Stimulated activated effector memory CD8-positive, alpha-beta T cell treated with anti-CD3 and anti-CD28 coated beads, Interleukin-12 subunit alpha, Interleukin-12 subunit beta, amount 100 ng/mL, for 72 hours (primary cell): ENCODE measurements at regions not wholly inside any gene's neighbourhood (a gene's known extent, or its start where the extent isn't known, plus 50 kb on each side); places are given as distances from the start of the nearest gene placed in this dataset.

ENCODE experiments used
- ATAC-seq: fragments of 150-1000 bp; cut with Tn5 transposase; 2 replicates; pipeline ENCODE4 v1.10.0; 2021
- DNase-seq, 2 donors: peaks; one replicate each; pipeline ENCODE4 v3.0.0; 2021 to 2022; ENCODE audit warnings: low spot score in 2 of 2
- H3K27ac Mint-ChIP-seq: one replicate; pipeline ENCODE4 v1.8.0; 2022; ENCODE audit warnings: mild to moderate bottlenecking, mixed read lengths
- H3K36me3 Mint-ChIP-seq: one replicate; pipeline ENCODE4 v1.8.0; 2022; ENCODE audit warnings: mild to moderate bottlenecking, mixed read lengths
- H3K4me1 Mint-ChIP-seq: one replicate; pipeline ENCODE4 v1.8.0; 2022; ENCODE audit warnings: mixed read lengths
- H3K4me3 Mint-ChIP-seq: one replicate; pipeline ENCODE4 v1.8.0; 2022; ENCODE audit warnings: mild to moderate bottlenecking, mixed read lengths
- H3K9me3 Mint-ChIP-seq: one replicate; pipeline ENCODE4 v1.8.0; 2022; ENCODE audit warnings: mixed read lengths

DNA sequence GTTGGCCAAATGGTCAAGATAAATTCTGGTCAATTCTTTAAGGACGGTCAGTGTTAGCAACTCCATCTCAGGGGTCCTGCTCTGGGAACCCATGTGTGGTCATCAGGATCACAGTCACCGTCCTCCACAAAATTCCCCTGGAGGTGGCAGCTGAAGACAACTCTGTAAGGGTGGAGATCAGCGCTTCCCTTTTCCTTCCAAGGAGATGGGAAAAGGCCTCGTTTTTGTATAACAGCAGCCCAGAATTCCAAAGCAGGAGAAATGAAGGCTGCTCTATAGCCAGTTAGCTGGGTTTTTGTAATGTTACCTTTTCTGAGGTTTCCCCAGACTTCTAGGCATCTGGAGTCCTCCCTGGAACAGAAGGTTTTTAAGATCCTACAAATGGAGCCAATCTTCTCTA, 334.8 kb downstream of the MYCN start:
- ATAC-seq (no peak), DNase-seq (no peak)
- Mint-ChIP-seq H3K4me3 (no peak overlapping the region), H3K4me1 (no peaks in the 10 kb centered on the region), H3K36me3 (no peaks in the 10 kb centered on the region), H3K27ac (no peak overlapping the region), H3K9me3 (peaks cover 3% of the 10 kb centered on the region)

DNA sequence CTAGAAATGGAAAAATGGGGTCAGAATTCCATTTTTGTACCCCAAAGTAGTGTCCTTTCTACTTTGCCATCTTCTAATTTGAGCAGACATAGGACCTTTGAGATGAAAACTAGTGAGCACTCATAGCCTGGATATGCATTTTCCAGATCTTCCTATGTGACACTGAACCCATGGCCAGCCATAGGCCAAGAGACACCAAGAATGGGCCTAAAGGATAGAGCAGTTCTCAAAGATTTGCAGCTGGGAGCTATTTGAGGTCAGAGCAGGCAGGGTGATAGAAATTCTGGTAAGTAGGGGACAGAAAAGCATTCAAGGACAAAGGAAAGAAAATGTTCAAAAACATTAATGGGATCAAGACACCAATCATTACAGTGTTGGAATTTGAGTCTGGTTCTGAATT, 332.8 kb downstream of the MYCN start:
- DNase-seq (no peak), ATAC-seq (no peak)
- Mint-ChIP-seq H3K9me3 (peaks cover 3% of the 10 kb centered on the region), H3K4me1 (no peaks in the 10 kb centered on the region), H3K36me3 (no peaks in the 10 kb centered on the region), H3K4me3 (no peak overlapping the region), H3K27ac (no peak overlapping the region)

DNA sequence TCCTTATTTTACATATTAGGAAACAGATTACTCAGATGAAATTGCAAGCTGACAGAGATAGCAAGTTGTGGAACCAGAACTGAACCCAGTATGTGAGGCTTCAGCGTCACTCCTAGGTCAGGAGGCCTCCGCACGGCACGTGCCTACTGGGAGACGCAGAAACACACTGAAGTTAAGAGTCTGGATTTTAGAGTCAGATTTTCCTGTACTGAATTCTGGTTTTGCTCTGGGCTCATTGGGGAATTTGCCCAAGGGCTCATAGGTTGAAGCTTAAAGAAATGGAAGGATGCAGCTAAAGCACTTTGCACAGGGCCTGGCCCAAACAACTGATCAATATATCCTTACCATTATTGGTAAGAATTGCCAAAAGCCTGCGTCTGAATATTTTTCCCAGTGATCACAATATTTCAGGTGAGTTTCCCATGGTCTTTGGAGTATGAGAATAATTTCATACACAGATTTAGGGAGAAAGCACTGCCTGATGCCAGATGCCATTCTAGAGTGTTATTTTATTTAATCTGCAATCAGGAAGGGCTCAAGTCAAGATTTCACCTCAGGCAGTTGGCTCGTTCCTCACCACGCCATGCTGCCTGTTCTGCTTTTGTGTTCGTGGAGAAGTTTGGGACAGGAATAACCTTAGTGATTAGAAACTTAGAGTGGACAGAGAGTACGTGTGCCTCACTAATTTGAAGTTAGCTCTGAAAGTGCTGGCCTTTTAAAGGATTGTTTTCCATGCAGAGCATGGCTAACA, 331.9 kb downstream of the MYCN start:
- Mint-ChIP-seq H3K9me3 (peaks cover 3% of the 10 kb centered on the region), H3K4me1 (no peaks in the 10 kb centered on the region), H3K27ac (no peak overlapping the region), H3K4me3 (no peak overlapping the region), H3K36me3 (no peaks in the 10 kb centered on the region)
- no peak for ATAC-seq
- DNase-seq: no peak

DNA sequence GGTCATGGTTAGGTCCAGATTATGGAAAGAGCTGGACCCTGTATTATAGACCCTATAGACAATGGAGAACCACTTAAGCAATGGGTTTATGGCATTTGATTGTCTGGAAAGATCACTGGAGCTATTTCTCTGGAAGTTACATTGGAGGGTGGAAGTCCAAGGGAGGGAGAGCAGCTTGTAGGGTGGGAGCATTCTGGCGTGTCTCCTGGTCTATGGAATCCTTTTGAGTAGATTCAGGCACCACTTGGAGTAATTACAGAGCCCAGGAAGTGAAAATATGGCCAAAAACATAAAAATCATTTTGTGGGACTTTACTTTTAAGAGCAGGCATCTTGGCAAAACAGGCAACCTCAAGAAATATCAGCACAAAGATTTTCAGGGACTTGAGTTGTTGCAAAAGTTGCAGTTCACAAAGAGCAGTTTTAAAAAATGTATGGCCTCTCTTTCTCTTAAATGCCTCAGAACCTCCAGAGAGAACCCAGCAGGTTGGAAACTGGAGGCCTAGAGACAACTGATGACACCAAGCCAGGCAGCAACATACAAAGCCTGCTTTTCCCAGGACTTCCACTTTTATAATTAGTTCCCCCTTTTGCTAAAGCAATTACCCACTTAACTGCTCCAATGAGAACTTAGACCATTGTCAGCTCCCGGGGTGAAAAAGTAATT, 331.0 kb downstream of the MYCN start:
- H3K4me1 Mint-ChIP-seq: no peaks in the 10 kb centered on the region
- ATAC-seq: no peak
- peaks cover 3% of the 10 kb centered on the region for H3K9me3 Mint-ChIP-seq
- H3K4me3 Mint-ChIP-seq: no peak overlapping the region
- no peak overlapping the region for H3K27ac Mint-ChIP-seq
- DNase-seq: no peak
- no peaks in the 10 kb centered on the region for H3K36me3 Mint-ChIP-seq

DNA sequence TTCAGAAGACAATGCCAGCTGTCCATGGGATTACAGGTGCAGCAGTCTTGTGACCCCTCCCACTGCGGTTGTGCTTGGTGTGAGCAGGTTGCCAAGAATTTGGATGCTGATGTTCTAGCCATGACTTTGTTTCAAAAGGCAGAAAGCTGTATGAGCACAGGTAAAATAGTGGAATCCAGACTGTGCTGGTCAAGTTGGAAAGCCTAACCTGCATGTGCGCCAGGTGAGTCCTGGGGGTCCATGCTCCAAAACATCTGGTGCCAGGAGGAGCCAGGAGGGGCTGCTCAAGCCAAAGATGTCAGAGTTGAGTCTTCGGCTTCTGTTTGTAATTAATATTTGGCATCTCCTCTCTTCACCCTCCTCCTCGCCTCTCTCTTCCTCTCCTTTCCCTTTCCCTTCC, 330.1 kb downstream of the MYCN start:
- Mint-ChIP-seq H3K4me1 (no peaks in the 10 kb centered on the region), H3K27ac (no peak overlapping the region), H3K4me3 (no peak overlapping the region), H3K9me3 (peaks cover 3% of the 10 kb centered on the region), H3K36me3 (no peaks in the 10 kb centered on the region)
- ATAC-seq: no peak
- DNase-seq: no peak

DNA sequence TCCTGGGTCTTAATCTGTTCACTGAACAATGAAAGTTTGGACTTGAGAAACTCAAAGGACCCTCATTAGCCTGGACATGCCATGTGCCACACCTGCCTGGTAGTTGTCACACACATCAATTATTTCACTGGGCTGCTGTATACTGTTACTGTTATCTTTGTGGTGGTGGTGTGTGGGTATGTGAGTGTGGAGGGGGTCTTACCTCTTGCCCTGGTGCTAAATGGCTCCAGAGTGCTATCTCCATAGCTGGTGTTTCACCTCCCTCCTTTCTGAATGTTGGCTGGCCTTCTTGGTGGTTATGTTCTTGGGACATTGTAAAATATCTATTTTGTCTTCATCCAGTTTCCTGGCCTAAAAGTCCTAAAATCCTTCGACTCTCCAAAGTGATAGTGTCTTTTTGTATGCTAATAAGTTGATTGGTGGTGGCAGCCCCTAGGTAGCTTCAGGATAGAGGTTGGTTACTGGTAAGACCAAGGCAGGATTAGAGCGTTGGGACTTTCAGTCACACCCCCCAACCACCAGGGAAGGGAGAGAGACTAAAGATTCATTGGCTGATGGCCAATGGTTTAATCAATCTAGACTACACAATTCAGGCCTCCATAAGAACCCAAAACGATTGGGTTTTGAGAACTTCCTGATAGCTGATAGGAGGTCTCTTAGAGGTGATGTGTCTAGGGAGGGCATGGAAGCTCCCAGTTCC, 328.1 kb downstream of the MYCN start:
- Mint-ChIP-seq H3K36me3 (no peaks in the 10 kb centered on the region), H3K9me3 (peaks cover 2% of the 10 kb centered on the region), H3K27ac (no peak overlapping the region), H3K4me3 (no peak overlapping the region), H3K4me1 (no peaks in the 10 kb centered on the region)
- DNase-seq (no peak), ATAC-seq (no peak)

DNA sequence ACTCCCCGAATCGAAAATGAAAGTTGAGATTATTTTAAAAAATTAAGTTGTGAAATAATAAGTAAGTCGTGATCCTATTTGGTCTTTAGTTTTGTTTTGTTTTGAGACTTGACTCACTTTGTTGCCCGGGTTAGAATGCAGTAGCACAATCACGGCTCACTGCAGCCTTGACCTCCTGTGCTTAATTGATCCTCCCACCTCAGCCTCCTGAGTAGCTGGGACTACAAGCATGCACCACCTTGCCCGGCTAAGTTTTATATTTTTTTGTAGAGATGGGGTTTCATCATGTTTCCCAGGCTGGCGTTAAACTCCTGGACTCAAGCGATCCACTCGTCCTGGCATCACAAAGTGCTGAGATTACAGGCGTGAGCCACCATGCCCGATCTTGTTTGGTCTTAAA, 326.2 kb downstream of the MYCN start:
- no peaks in the 10 kb centered on the region for H3K9me3 Mint-ChIP-seq
- H3K36me3 Mint-ChIP-seq: no peaks in the 10 kb centered on the region
- DNase-seq (no peak), ATAC-seq (no peak)
- H3K4me1 Mint-ChIP-seq: no peaks in the 10 kb centered on the region
- no peak overlapping the region for H3K4me3 Mint-ChIP-seq
- no peak overlapping the region for H3K27ac Mint-ChIP-seq

DNA sequence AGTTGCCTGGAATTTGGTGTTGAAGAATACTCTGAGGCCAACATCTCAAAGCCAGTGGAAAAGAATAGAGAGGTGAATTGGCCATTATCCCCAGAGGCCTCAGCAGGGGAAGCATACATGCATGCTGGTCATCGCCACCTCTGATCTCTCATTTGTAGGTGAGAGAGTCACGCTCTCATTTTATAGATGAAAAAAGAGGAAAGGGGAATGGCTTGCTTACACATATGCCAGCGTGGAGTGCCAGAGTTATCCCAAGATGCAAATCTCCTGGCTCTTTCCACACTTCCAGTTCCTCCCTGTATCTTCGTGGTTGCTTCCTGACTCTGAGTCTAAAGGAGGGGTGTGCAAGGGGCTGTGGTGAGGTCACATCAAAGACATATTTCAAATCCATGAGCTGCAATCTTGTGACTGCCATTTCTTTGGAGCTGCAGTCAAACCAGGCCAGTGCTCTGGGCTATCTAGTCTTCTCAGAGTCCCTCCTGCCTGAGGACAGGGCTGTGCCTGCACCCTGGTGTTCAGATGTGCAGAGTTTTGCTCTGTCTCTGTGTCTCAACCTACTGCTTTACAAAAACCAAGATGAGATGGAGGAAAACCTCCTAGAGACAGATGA, 324.7 kb downstream of the MYCN start:
- no peak overlapping the region for H3K27ac Mint-ChIP-seq
- no peak for ATAC-seq
- DNase-seq: no peak
- no peaks in the 10 kb centered on the region for H3K36me3 Mint-ChIP-seq
- no peak overlapping the region for H3K4me3 Mint-ChIP-seq
- H3K4me1 Mint-ChIP-seq: no peaks in the 10 kb centered on the region
- no peaks in the 10 kb centered on the region for H3K9me3 Mint-ChIP-seq

DNA sequence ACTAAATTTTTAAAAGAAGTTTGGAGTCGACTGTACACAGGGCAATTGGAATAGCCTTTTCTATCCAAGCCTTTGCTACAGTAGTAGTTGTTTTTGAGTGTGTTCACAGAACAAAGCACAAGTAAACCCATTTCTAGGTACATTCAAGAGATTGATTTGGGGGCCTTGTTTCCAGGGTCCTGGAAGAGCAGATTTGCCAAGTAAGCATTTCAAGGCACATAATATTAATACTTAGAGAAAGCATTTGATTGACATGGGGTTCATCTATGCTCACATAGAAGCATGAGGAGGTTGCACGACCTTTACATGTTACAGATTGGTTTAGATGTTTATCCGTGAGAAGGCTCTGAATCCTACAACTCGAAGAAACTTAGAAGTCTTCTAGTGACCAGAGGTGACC, 324.1 kb downstream of the MYCN start:
- no peak overlapping the region for H3K27ac Mint-ChIP-seq
- no peak for DNase-seq
- no peaks in the 10 kb centered on the region for H3K4me1 Mint-ChIP-seq
- H3K4me3 Mint-ChIP-seq: no peak overlapping the region
- no peaks in the 10 kb centered on the region for H3K36me3 Mint-ChIP-seq
- H3K9me3 Mint-ChIP-seq: no peaks in the 10 kb centered on the region
- no peak for ATAC-seq

DNA sequence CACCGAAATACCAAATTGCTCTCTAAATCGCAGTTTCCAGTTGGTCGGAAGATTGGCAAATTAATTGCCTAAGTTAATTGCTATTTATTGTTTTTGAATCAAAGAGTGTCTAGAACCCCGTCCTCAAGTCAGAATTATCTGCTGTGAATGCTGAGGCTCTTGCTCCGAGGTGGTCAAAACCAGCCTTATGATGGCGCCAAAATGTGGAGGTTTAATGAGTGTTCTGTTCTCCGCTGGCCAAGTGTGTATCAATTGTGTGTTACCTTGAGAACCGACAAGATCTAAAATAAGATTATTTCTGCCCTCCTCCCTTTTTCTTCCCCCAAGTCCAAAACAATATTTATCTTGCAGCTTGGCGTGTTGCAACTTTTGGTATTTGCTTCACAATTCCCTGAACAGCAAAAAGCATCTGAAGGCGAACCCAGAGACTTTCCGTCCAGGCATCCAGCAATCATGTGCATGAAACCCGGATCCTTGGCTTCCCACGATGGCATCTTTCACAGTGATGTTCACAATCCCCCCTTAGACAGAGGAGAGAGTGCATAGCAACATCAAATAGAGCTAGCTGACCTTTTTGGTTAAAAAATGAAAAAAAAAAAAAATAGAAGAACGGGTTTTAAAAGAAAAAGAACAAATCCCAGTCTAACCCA, 323.0 kb downstream of the MYCN start:
- Mint-ChIP-seq H3K9me3 (no peaks in the 10 kb centered on the region), H3K4me1 (no peaks in the 10 kb centered on the region), H3K27ac (no peak overlapping the region), H3K36me3 (no peaks in the 10 kb centered on the region), H3K4me3 (no peak overlapping the region)
- DNase-seq: no peak
- ATAC-seq: no peak

DNA sequence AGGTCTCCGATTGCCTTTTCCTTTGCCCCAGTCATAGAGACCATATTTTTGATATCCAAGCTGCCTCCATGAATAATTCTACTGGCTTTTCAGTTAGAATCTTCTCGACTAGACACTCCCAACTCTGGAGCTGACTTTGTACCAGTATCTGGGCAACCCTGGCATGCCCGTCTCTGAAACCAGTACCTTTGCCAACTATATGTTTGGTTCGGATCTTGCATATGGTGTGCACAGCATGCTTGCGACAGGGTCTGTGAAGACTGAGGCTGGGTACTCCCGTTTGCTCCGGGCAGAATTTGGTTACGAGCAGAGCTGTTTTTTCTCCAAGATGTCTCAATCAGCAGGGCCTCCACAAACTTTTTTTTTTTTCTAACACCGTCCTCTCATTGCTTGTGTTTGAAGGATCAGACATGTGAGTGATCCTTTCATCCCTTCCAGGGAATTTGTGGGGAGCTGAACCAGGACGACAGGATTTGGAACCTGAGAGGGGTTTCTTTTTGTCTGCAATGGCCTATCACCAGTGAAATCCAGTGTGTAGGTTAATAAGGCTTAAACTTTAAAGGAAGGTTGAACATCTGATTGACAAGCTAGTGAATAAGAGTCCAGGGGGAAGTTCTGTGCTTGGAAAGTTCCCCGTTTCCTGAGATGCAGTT, 322.3 kb downstream of the MYCN start:
- DNase-seq (no peak), ATAC-seq (no peak)
- Mint-ChIP-seq H3K4me3 (no peak overlapping the region), H3K9me3 (no peaks in the 10 kb centered on the region), H3K27ac (no peak overlapping the region), H3K36me3 (no peaks in the 10 kb centered on the region), H3K4me1 (no peaks in the 10 kb centered on the region)

DNA sequence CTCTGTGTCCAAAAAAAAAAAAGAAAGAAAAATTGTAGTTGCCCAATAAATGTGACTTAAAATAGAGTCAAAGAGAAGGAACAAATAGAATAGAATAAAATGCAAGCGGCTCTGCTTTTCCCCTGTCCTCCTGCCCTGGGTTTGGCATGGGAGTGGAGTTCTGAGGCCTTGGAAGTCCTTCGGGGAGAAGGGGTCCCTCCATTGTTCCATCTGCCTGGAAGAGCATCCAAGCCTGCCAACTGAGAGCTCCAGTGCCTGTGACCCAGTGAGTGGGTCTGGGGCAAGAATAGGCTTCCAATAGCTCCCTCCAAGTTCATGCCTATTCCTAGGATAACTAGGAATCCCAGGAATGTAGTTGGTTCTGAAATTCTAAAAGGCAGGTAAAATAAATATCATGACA, 321.4 kb downstream of the MYCN start:
- ATAC-seq (no peak), DNase-seq (no peak)
- H3K36me3 Mint-ChIP-seq: no peaks in the 10 kb centered on the region
- no peaks in the 10 kb centered on the region for H3K4me1 Mint-ChIP-seq
- no peak overlapping the region for H3K4me3 Mint-ChIP-seq
- no peak overlapping the region for H3K27ac Mint-ChIP-seq
- no peaks in the 10 kb centered on the region for H3K9me3 Mint-ChIP-seq

DNA sequence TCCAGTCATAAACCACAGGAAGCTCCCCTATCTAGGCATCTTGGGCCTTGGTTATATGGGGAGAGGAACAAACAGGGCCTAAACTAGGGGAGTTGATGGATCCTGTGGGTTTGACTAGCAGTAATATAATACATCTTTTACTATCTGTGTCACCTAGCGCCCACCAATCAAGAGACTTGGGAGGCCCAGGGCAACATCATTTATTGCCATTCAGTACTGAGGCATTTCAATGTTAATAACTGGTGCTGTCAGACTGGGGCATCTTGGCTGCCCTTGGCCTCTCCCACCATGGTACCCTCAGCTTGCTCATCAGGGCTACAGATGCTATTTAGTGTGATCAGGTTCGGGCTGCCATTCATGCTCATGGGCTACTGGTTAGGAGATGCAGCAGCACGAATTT, 320.7 kb downstream of the MYCN start:
- Mint-ChIP-seq H3K36me3 (no peaks in the 10 kb centered on the region), H3K27ac (no peak overlapping the region), H3K4me1 (no peaks in the 10 kb centered on the region), H3K9me3 (no peaks in the 10 kb centered on the region), H3K4me3 (no peak overlapping the region)
- ATAC-seq (no peak), DNase-seq (no peak)

DNA sequence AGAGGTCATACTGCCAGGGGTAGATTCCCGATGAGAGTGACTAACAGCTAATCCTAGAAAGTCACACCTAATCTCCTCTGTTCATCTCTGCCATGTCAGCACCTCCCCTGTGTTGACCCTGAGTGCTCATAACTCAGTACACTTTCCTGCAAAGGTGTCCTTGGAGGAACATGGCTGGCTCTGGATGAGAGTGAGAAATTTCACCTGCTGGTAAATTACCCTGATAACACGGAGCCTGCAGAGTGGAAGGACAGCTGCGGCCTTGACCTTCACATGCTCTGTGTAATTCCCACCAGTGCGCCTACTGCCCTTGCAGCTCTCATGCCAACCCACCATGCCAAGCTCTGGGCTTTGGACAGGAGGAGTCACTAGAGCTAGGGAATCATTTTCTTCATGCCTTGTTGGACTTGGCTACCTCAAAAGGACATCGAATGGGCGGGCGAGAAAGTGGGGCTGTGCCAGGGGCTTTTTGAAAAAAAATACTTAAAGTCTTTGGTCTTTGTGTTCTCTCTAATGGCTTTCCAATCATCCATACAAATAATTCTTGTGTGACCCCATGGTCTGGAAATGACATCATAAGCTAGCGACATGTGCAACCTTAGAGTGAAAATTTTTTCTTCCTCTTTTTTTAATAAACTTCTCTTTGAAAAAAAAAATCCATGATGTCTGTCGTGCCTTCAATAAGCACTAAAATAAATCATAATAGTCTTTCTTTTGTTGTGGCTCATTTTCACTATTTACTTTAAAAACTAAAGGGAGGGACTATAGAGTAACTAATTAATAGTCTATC, 319.9 kb downstream of the MYCN start:
- Mint-ChIP-seq H3K9me3 (no peaks in the 10 kb centered on the region), H3K36me3 (no peaks in the 10 kb centered on the region), H3K4me1 (no peaks in the 10 kb centered on the region), H3K27ac (no peak overlapping the region), H3K4me3 (no peak overlapping the region)
- DNase-seq (no peak), ATAC-seq (no peak)
